IMR-90 (cell line): ENCODE measurements at regions not wholly inside any gene's neighbourhood (a gene's known extent, or its start where the extent isn't known, plus 50 kb on each side); places are given as distances from the start of the nearest gene placed in this dataset.

Experiments
- ATAC-seq: fragments of 200-7000 bp; cut with Tn5 transposase; 2 replicates; pipeline ENCODE4 v1.9.1; 2020; ENCODE audit warnings: low read depth, mild to moderate bottlenecking, moderate library complexity
- BruUV-seq: library from RNA; stranded (reverse); fragments of 400-500 nt; replicated peaks from 2 replicates; lab custom pipeline; 2021; lab: Mats Ljungman, UMichigan
- CTCF ChIA-PET: fragments of 300-600 bp; formaldehyde crosslinking; extraction: SDS; loops from one replicate; lab custom pipeline; 2021; ENCODE audit warnings: antibody characterized with exemption; lab: Yijun Ruan, JAX
- POLR2A ChIA-PET: fragments of 300-600 bp; sonication (Branson Sonifier 250); formaldehyde crosslinking; loops from one replicate; lab custom pipeline; 2022; ENCODE audit warnings: antibody characterized with exemption; ENCODE audit not compliant: unreplicated experiment; lab: Charles Lee
- DNase-seq: peaks from one replicate; pipeline ENCODE4 v3.0.0; 2013
- H2AFZ ChIP-seq: replicated peaks from 2 replicates; pipeline ENCODE3; 2013; ENCODE audit warnings: low read length, mild to moderate bottlenecking; ENCODE audit not compliant: poor library complexity
- H2AK5ac ChIP-seq: 2 replicates; pipeline ENCODE4 v1.6.1; 2013; ENCODE audit warnings: low read depth, low read length, inconsistent platforms
- H2AK9ac ChIP-seq: replicated peaks from 2 replicates; pipeline ENCODE3; 2013; ENCODE audit warnings: mild to moderate bottlenecking, low read depth, low read length, moderate library complexity; ENCODE audit not compliant: poor library complexity
- H2BK120ac ChIP-seq: 2 replicates; pipeline ENCODE4 v1.6.1; 2013; ENCODE audit warnings: low read depth, low read length, inconsistent platforms
- H2BK15ac ChIP-seq: 3 replicates; pipeline ENCODE4 v1.6.1; 2013; ENCODE audit warnings: low read depth, low read length, inconsistent platforms
- H2BK20ac ChIP-seq: 2 replicates; pipeline ENCODE4 v1.6.1; 2013; ENCODE audit warnings: low read depth, mild to moderate bottlenecking, inconsistent platforms, low read length, moderate library complexity
- H2BK5ac ChIP-seq: 2 replicates; pipeline ENCODE4 v1.6.1; 2013; ENCODE audit warnings: mild to moderate bottlenecking, low read depth, low read length, inconsistent platforms; ENCODE audit not compliant: poor library complexity, severe bottlenecking
- H3K14ac ChIP-seq: replicated peaks from 2 replicates; pipeline ENCODE4 v1.6.1; 2013; ENCODE audit warnings: low read depth, low read length, inconsistent platforms
- H3K18ac ChIP-seq: 2 replicates; pipeline ENCODE4 v1.6.1; 2013; ENCODE audit warnings: low read depth, low read length, control low read depth
- H3K23ac ChIP-seq: 2 replicates; pipeline ENCODE4 v1.6.1; 2013; ENCODE audit warnings: low read depth, low read length, inconsistent platforms
- H3K27ac ChIP-seq: 2 replicates; pipeline ENCODE4 v1.5.1; 2013; ENCODE audit warnings: mild to moderate bottlenecking, control low read depth, low read length; ENCODE audit not compliant: insufficient read depth
- H3K27me3 ChIP-seq: 2 replicates; pipeline ENCODE4 v1.6.1; 2013; ENCODE audit warnings: low read length; ENCODE audit not compliant: control insufficient read depth, insufficient read depth
- H3K36me3 ChIP-seq: 2 replicates; pipeline ENCODE4 v1.6.1; 2013; ENCODE audit warnings: low read length, mixed read lengths; ENCODE audit not compliant: control insufficient read depth, insufficient read depth
- H3K4ac ChIP-seq: 2 replicates; pipeline ENCODE4 v1.6.1; 2013; ENCODE audit warnings: low read depth, low read length, inconsistent platforms
- H3K4me1 ChIP-seq: 2 replicates; pipeline ENCODE4 v1.6.1; 2013; ENCODE audit warnings: low read length, mixed read lengths; ENCODE audit not compliant: control insufficient read depth, insufficient read depth
- H3K4me2 ChIP-seq: 2 replicates; pipeline ENCODE4 v1.6.1; 2013; ENCODE audit warnings: low read depth, mild to moderate bottlenecking, control low read depth, low read length, moderate library complexity
- H3K4me3 ChIP-seq: 2 replicates; pipeline ENCODE4 v1.5.1; 2013; ENCODE audit warnings: low read depth, mild to moderate bottlenecking, control low read depth, low read length, moderate library complexity; ENCODE audit not compliant: insufficient read depth
- H3K56ac ChIP-seq: 2 replicates; pipeline ENCODE4 v1.6.1; 2013; ENCODE audit warnings: low read length, inconsistent platforms; ENCODE audit not compliant: insufficient read depth; ENCODE audit errors: extremely low read depth
- H3K79me1 ChIP-seq, 2 experiments: 2 replicates each; pipeline ENCODE4 v1.6.1; 2013; ENCODE audit warnings: low read length in 2 of 2, inconsistent platforms in 1 of 2, low read depth in 1 of 2
- H3K9ac ChIP-seq: 2 replicates; pipeline ENCODE4 v1.6.1; 2013; ENCODE audit warnings: low read depth, low read length, control low read depth
- H3K9me1 ChIP-seq: 2 replicates; pipeline ENCODE4 v1.6.1; 2013; ENCODE audit warnings: low read length, inconsistent platforms; ENCODE audit not compliant: insufficient read depth
- H3K9me3 ChIP-seq: 2 replicates; pipeline ENCODE4 v1.6.1; 2013; ENCODE audit warnings: low read length; ENCODE audit not compliant: control insufficient read depth, insufficient read depth
- H4K20me1 ChIP-seq: 2 replicates; pipeline ENCODE4 v1.6.1; 2013; ENCODE audit warnings: low read length, inconsistent platforms; ENCODE audit not compliant: insufficient read depth
- H4K5ac ChIP-seq: 2 replicates; pipeline ENCODE4 v1.6.1; 2013; ENCODE audit warnings: mild to moderate bottlenecking, low read depth, low read length, control low read depth
- H4K8ac ChIP-seq, 2 experiments: 2 replicates each; pipeline ENCODE4 v1.6.1; 2013; ENCODE audit warnings: low read depth in 2 of 2, low read length in 2 of 2, control low read depth in 1 of 2, inconsistent platforms in 1 of 2
- H4K91ac ChIP-seq: 2 replicates; pipeline ENCODE4 v1.6.1; 2013; ENCODE audit warnings: low read depth, low read length, inconsistent platforms; ENCODE audit not compliant: insufficient read depth
- BHLHE40 ChIP-seq: fragments of 150-350 bp; IDR thresholded peaks from 2 replicates; pipeline ENCODE4 v1.6.1; 2016; ENCODE audit warnings: mild to moderate bottlenecking, low read depth, low read length
- CEBPB ChIP-seq: IDR thresholded peaks from 2 replicates; pipeline ENCODE4 v1.6.1; 2012; ENCODE audit warnings: low read depth, low read length, improper control_type of control experiment
- CHD1 ChIP-seq: IDR thresholded peaks from 2 replicates; pipeline ENCODE4 v1.6.1; 2012; ENCODE audit warnings: low read depth, low read length, improper control_type of control experiment
- ELK1 ChIP-seq: fragments of 150-350 bp; IDR thresholded peaks from 2 replicates; pipeline ENCODE4 v1.6.1; 2016; ENCODE audit warnings: low read depth, mild to moderate bottlenecking, low read length, moderate library complexity, borderline replicate concordance
- MAFK ChIP-seq: IDR thresholded peaks from 2 replicates; pipeline ENCODE4 v1.6.1; 2012; ENCODE audit warnings: low read depth, low read length, improper control_type of control experiment
- MAZ ChIP-seq: IDR thresholded peaks from 2 replicates; pipeline ENCODE4 v1.6.1; 2012; ENCODE audit warnings: low read depth, mild to moderate bottlenecking, low read length, improper control_type of control experiment, moderate library complexity, borderline replicate concordance
- MXI1 ChIP-seq: IDR thresholded peaks from 2 replicates; pipeline ENCODE4 v1.6.1; 2012; ENCODE audit warnings: low read depth, mild to moderate bottlenecking, low read length, moderate library complexity, borderline replicate concordance
- NFE2L2 ChIP-seq: fragments of 150-350 bp; IDR thresholded peaks from 2 replicates; pipeline ENCODE4 v1.6.1; 2016; ENCODE audit warnings: low read depth, mild to moderate bottlenecking, low read length
- POLR2A ChIP-seq: IDR thresholded peaks from 2 replicates; pipeline ENCODE4 v1.6.1; 2012; ENCODE audit warnings: mild to moderate bottlenecking, low read depth, low read length
- RCOR1 ChIP-seq: IDR thresholded peaks from 2 replicates; pipeline ENCODE4 v1.6.1; 2012; ENCODE audit warnings: mild to moderate bottlenecking, low read length, improper control_type of control experiment; ENCODE audit not compliant: insufficient replicate concordance
- RFX5 ChIP-seq: IDR thresholded peaks from 2 replicates; pipeline ENCODE4 v1.8.0; 2012; ENCODE audit warnings: low read depth, mild to moderate bottlenecking, low read length, moderate library complexity
- SMC3 ChIP-seq: fragments of 150-350 bp; IDR thresholded peaks from 2 replicates; pipeline ENCODE4 v1.6.1; 2016; ENCODE audit warnings: low read depth, mild to moderate bottlenecking, antibody characterized with exemption, low read length, moderate library complexity
- WGBS, 2 experiments: methylation state at CpG; one replicate each; pipeline versions ENCODE4 v1.1.5 to v1.1.7; 2013; ENCODE audit warnings: missing lambda C conversion rate in 2 of 2; ENCODE audit not compliant: insufficient read length in 1 of 2; ENCODE audit errors: extremely low coverage in 2 of 2; 5-methylcytosine and 5-hydroxymethylcytosine counted together
- dilution Hi-C: fragments of 300-500 bp; cut with HindIII; formaldehyde crosslinking; loops from one replicate; pipeline ENCODE4 v1.14.3; 2018; ENCODE audit warnings: low sequenced_read_pairs; ENCODE audit not compliant: unreplicated experiment
- in situ Hi-C: fragments of 300-500 bp; cut with MboI; formaldehyde crosslinking; loops from 3 replicates; pipeline ENCODE4 v1.14.3; 2019; ENCODE audit warnings: low sequenced_read_pairs, inconsistent platforms, mixed read lengths
- intact Hi-C: fragments of 100-400 bp; cut with micrococcal nuclease; formaldehyde crosslinking; loops from 2 replicates; pipeline ENCODE4 v1.10.0; 2022

GRCh38 chr4:135434936-135435335, 1233.3 kb upstream of the PABPC4L start:
- intact Hi-C loops = no loop called here
- ChIA-PET CTCF (no interaction called here), POLR2A (no interaction called here)
- H4K20me1 ChIP-seq = no peaks in the 10 kb centered on the region
- H4K91ac ChIP-seq = no peak overlapping the region
- no peak overlapping the region for H3K4me3 ChIP-seq
- no peak overlapping the region for H2BK15ac ChIP-seq
- no peaks in the 10 kb centered on the region for H3K36me3 ChIP-seq
- no TSS peak for BruUV-seq
- DNase-seq (no peak), ATAC-seq (no peak)
- no peak overlapping the region for H3K9ac ChIP-seq
- no peak overlapping the region for H3K14ac ChIP-seq
- no CpG with 5 or more reads among the region's 2 CpGs for WGBS, 2 experiments
- no peak overlapping the region for H3K18ac ChIP-seq
- H2AK9ac ChIP-seq = no peak overlapping the region
- in situ Hi-C loops = no loop called here
- no peak overlapping the region for H3K4ac ChIP-seq
- H3K79me1 ChIP-seq = no peaks in the 10 kb centered on the region
- H4K5ac ChIP-seq = no peak overlapping the region
- H3K4me2 ChIP-seq = no peak overlapping the region
- no peaks in the 10 kb centered on the region for H3K9me1 ChIP-seq
- H2AK5ac ChIP-seq = no peak overlapping the region
- H2BK120ac ChIP-seq = no peak overlapping the region
- no peak overlapping the region for H3K23ac ChIP-seq
- no peak overlapping the region for H2AFZ ChIP-seq
- dilution Hi-C loops = no loop called here
- TF ChIP-seq SMC3 (no peak), RFX5 (no peak), CHD1 (no peak), MAFK (no peak), CEBPB (no peak), BHLHE40 (no peak), NFE2L2 (no peak), POLR2A (no peak), ELK1 (no peak), MAZ (no peak), MXI1 (no peak), RCOR1 (no peak)
- no peaks in the 10 kb centered on the region for H3K9me3 ChIP-seq
- H3K4me1 ChIP-seq = no peaks in the 10 kb centered on the region
- H2BK5ac ChIP-seq = no peak overlapping the region
- H3K27ac ChIP-seq = no peak overlapping the region
- no peak overlapping the region for H3K56ac ChIP-seq
- H3K27me3 ChIP-seq = no peaks in the 10 kb centered on the region
- H2BK20ac ChIP-seq = no peak overlapping the region
- H4K8ac ChIP-seq = no peak overlapping the region
